Ishikawa (cell line): ENCODE measurements at regions not wholly inside any gene's neighbourhood (a gene's known extent, or its start where the extent isn't known, plus 50 kb on each side); places are given as distances from the start of the nearest gene placed in this dataset.

Source experiments
- CEBPB ChIP-seq: IDR thresholded peaks from 2 replicates; pipeline ENCODE4 v1.6.1; 2012
- CREB1 ChIP-seq: IDR thresholded peaks from 2 replicates; pipeline ENCODE4 v1.6.1; 2012; ENCODE audit warnings: low read depth
- EGR1 ChIP-seq: IDR thresholded peaks from 2 replicates; pipeline ENCODE4 v1.6.1; 2012
- EP300 ChIP-seq: IDR thresholded peaks from 2 replicates; pipeline ENCODE4 v1.6.1; 2012; ENCODE audit warnings: borderline replicate concordance
- FOXM1 ChIP-seq: IDR thresholded peaks from 2 replicates; pipeline ENCODE4 v1.6.1; 2012; ENCODE audit warnings: low read depth, borderline replicate concordance
- MAX ChIP-seq: IDR thresholded peaks from 2 replicates; pipeline ENCODE4 v1.6.1; 2012
- NFIC ChIP-seq: IDR thresholded peaks from 2 replicates; pipeline ENCODE4 v1.6.1; 2012
- RAD21 ChIP-seq: IDR thresholded peaks from 2 replicates; pipeline ENCODE4 v1.6.1; 2012; ENCODE audit warnings: low read depth
- REST ChIP-seq: IDR thresholded peaks from 2 replicates; pipeline ENCODE4 v1.6.1; 2012; ENCODE audit warnings: low read depth, mild to moderate bottlenecking
- TAF1 ChIP-seq: IDR thresholded peaks from 2 replicates; pipeline ENCODE4 v1.6.1; 2012; ENCODE audit warnings: low read depth, mild to moderate bottlenecking
- TCF12 ChIP-seq: IDR thresholded peaks from 2 replicates; pipeline ENCODE4 v1.6.1; 2012; ENCODE audit warnings: low read depth
- TEAD4 ChIP-seq: IDR thresholded peaks from 2 replicates; pipeline ENCODE4 v1.6.1; 2012
- USF1 ChIP-seq: IDR thresholded peaks from 2 replicates; pipeline ENCODE4 v1.6.1; 2012
- YY1 ChIP-seq: IDR thresholded peaks from 2 replicates; pipeline ENCODE4 v1.6.1; 2012; ENCODE audit warnings: low read depth
- ZBTB7A ChIP-seq: IDR thresholded peaks from 2 replicates; pipeline ENCODE4 v1.6.1; 2012; ENCODE audit warnings: low read depth

GRCh38 chr16:87133112-87133850 is 183.9 kb downstream of the C16orf95 start:
- TF ChIP-seq TAF1 (no peak), CEBPB (no peak), EP300 (no peak), CREB1 (no peak), MAX (no peak), REST (no peak), TEAD4 (no peak), USF1 (no peak), TCF12 (no peak), EGR1 (no peak), RAD21 (no peak), ZBTB7A (no peak)

GRCh38 chr16:87133966-87134627 is 183.1 kb downstream of the C16orf95 start:
- no peak for TF ChIP-seq NFIC
- TF ChIP-seq EGR1 = no peak
- no peak for TF ChIP-seq YY1
- no peak for TF ChIP-seq REST
- TF ChIP-seq RAD21 = no peak
- no peak for TF ChIP-seq USF1

- TF ChIP-seq USF1 (no peak), TCF12 (no peak), REST (no peak), CEBPB (no peak), FOXM1 (no peak), EGR1 (no peak), YY1 (no peak), TEAD4 (no peak), RAD21 (no peak), CREB1 (no peak)
These were observed 182.6 kb downstream of the C16orf95 start for GRCh38 chr16:87134628-87134995.

- TF ChIP-seq YY1 (no peak), RAD21 (no peak), CEBPB (no peak), TCF12 (no peak), EGR1 (no peak), TEAD4 (no peak), ZBTB7A (no peak), REST (no peak), EP300 (no peak), TAF1 (no peak), MAX (no peak), FOXM1 (no peak), CREB1 (no peak), NFIC (no peak), USF1 (no peak)
These were observed 181.8 kb downstream of the C16orf95 start for GRCh38 chr16:87135246-87136030.
